SW 1271 (cell line): ENCODE measurements at regions not wholly inside any gene's neighbourhood (a gene's known extent, or its start where the extent isn't known, plus 50 kb on each side); places are given as distances from the start of the nearest gene placed in this dataset.
"Not testable (repeated sequence)": the region's sequence is repeated elsewhere in the genome, so short reads cannot be mapped to it uniquely, and the experiment has no call there.

Experiments
- DNase-seq, 2 experiments: peaks; one replicate each; lab custom pipeline; 2025; lab: John Stamatoyannopoulos, UW

- DNase-seq = no peak
These were observed 206.9 kb downstream of the ICOS start for GRCh38 chr2:204143216-204144014.

- DNase-seq = no peak
These were observed 207.9 kb downstream of the ICOS start for GRCh38 chr2:204144492-204144891.

GRCh38 chr2:204145263-204145751 lies 208.7 kb downstream of the ICOS start:
- DNase-seq = peak; percentile 8 to 66

GRCh38 chr2:204145791-204146190 lies 209.2 kb downstream of the ICOS start:
- DNase-seq = no peak

GRCh38 chr2:204147040-204147439 lies 210.5 kb downstream of the ICOS start:
- not testable (repeated sequence) for DNase-seq

GRCh38 chr2:204150721-204151120 lies 214.2 kb downstream of the ICOS start:
- DNase-seq = no peak

GRCh38 chr2:204152616-204153015 lies 216.1 kb downstream of the ICOS start:
- DNase-seq = no peak

GRCh38 chr2:204154863-204155262 lies 218.3 kb downstream of the ICOS start:
- no peak for DNase-seq

GRCh38 chr2:204156456-204156855 lies 219.9 kb downstream of the ICOS start:
- DNase-seq = no peak

GRCh38 chr2:204157684-204158083 lies 221.1 kb downstream of the ICOS start:
- no peak for DNase-seq

- no peak for DNase-seq
These were observed 223.0 kb downstream of the ICOS start for GRCh38 chr2:204159526-204159925.

GRCh38 chr2:204160989-204161388 lies 224.4 kb downstream of the ICOS start:
- no peak for DNase-seq

- DNase-seq = no peak
These were observed 225.3 kb downstream of the ICOS start for GRCh38 chr2:204161886-204162285.

GRCh38 chr2:204166961-204167360 lies 230.4 kb downstream of the ICOS start:
- no peak for DNase-seq

- DNase-seq = not testable (repeated sequence)
These were observed 231.1 kb downstream of the ICOS start for GRCh38 chr2:204167670-204168069.

- DNase-seq = no peak
These were observed 233.8 kb downstream of the ICOS start for GRCh38 chr2:204170411-204170810.

GRCh38 chr2:204171432-204172144 lies 235.0 kb downstream of the ICOS start:
- no peak for DNase-seq

- DNase-seq = no peak
These were observed 235.6 kb downstream of the ICOS start for GRCh38 chr2:204172145-204172600.

- DNase-seq = no peak
These were observed 237.5 kb downstream of the ICOS start for GRCh38 chr2:204174034-204174433.

GRCh38 chr2:204175552-204176271 lies 239.1 kb downstream of the ICOS start:
- no peak for DNase-seq

- no peak for DNase-seq
These were observed 239.7 kb downstream of the ICOS start for GRCh38 chr2:204176306-204176705.

GRCh38 chr2:204177251-204177976 lies 240.9 kb downstream of the ICOS start:
- DNase-seq = no peak
